ENCODE measurements at regions not wholly inside any gene's neighbourhood (a gene's known extent, or its start where the extent isn't known, plus 50 kb on each side); places are given as distances from the start of the nearest gene placed in this dataset.

GRCh38 chr1:116851846-116852245 lies 57.9 kb upstream of the PTGFRN start:
- DNase-seq, result no peak

- no peak for DNase-seq
Observed at GRCh38 chr1:116852367-116852766, 57.3 kb upstream of the PTGFRN start.

GRCh38 chr1:116852910-116853309 lies 56.8 kb upstream of the PTGFRN start:
- DNase-seq, result no peak

GRCh38 chr1:116853680-116854402 lies 55.9 kb upstream of the PTGFRN start:
- DNase-seq, result no peak

GRCh38 chr1:116854403-116854690 lies 55.4 kb upstream of the PTGFRN start:
- no peak for DNase-seq

GRCh38 chr1:116854716-116855115 lies 55.0 kb upstream of the PTGFRN start:
- DNase-seq, result no peak

GRCh38 chr1:116855191-116855619 lies 54.5 kb upstream of the PTGFRN start:
- DNase-seq, result no peak

- no peak for DNase-seq
Observed at GRCh38 chr1:116855773-116856201, 53.9 kb upstream of the PTGFRN start.

GRCh38 chr1:116856312-116856711 lies 53.4 kb upstream of the PTGFRN start:
- DNase-seq, result no peak

GRCh38 chr1:116857092-116857491 lies 52.6 kb upstream of the PTGFRN start:
- no peak for DNase-seq
